Forelimb muscle (tissue), 1 donor: ENCODE measurements at regions not wholly inside any gene's neighbourhood (a gene's known extent, or its start where the extent isn't known, plus 50 kb on each side); places are given as distances from the start of the nearest gene placed in this dataset.
"Not testable (repeated sequence)": the region's sequence is repeated elsewhere in the genome, so short reads cannot be mapped to it uniquely, and the experiment has no call there.

Experiments
- DNase-seq: peaks from one replicate; pipeline ENCODE4 v3.0.0-alpha.2; 2013; ENCODE audit warnings: low read depth

DNA sequence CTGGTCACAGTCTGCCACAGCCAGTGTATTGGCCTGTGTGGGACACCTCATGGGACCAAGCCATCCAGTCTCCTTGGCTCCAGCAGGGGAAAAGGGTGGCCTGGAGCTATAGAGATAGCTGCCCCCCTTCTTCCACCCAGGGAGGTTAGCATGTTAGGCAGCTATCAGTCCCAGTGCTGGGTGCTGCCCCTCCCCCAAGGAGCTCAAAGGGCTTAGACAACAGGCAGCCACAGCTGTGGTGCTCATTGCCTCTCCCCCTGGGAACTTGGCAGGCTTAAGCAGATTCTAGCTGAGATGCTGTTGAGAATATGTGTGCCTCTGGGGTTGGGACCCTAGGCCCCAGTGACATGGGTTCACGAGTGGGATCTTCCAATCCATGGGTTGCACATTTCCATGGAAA lies 226.0 kb upstream of the PTGER4 start:
- DNase-seq: no peak

DNA sequence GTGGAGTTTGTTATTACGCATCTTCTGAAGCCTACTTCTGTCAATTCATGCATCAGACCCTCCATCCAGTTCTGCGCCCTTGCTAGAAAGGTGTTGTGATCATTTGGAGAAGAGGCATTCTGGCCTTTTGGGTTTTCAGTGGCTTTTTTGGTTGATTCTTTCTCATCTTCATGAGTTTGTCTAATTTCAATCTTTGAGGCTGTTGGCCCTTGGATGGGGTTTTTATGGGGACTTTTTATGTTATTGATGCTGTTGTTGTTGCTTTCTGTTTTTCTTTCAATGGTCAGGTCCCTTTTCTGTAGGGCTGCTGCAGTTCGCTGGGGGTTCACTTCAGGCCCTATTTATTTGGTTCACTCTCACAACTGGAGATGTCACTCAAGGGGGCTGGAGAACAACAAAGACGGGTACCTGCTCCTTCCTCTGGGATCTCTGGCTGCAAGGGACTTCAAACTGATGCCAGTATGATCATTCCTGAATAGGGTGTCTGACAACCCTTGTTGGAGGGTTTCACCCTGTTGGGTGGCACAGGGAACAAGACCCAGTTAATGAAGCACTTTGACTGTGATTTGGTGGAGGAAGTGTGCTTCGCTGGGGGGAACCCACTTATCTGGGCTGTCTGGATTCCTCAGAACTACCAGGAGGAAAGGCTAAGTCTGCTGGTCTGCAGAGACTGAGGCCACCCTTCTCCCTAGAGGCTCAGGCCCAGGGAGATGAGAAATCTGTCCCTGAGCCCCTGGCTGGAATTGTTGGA lies 226.7 kb upstream of the PTGER4 start:
- no peak for DNase-seq

DNA sequence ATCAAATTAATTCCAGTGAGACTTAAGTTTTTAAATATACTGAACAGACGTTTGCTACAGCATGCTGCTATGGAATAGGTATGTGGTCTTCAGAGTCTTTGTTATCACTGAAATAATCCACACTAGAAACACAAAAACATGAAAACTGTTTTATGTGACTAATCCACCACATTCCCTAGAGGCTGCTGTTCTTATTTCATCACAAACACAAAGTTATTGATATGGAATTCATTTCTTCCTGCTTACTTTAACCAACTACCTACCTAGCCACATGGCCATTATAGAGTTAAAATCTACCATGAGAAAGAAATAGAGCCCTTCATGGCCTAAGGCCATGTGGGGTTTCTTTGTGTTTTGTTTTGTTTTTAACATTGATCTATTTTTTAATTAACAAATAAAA lies 232.3 kb upstream of the PTGER4 start:
- DNase-seq: no peak

DNA sequence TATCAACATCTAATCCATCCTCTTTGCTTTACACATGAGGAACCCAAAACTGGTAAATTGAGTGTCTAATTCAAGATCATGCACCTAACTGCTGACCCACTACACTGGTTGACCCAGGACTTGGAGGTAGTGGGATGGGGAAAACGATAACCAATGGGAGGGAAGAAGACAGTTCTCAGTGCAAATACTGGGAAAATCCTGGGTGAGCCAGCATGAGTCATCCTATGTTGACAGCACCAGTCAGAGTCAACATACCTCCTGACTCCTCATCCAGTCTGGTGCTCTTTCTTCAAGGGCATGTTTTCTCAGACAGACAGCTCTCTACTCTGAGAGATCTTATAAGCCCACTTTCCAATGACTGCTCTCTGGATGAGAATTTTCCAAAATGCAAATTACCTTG lies 232.8 kb upstream of the PTGER4 start:
- DNase-seq: no peak

DNA sequence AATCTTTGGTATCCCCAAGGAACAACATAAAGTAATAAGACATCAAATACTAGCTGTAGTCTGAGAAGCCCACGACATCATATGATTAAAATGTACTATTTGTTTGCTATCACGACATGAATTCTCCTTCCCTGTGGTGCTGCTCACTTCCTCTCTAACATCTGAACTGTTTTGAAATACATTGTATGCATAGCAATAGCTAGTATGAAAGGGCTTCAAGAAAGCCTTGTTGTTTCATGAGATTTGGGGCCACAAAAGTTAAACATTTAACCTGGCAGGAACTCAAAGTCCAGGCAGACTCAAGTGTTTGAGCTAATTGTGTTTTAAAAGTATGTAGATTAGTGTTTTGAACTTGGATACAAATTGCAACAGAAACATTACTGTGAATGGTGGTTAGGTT lies 237.4 kb upstream of the PTGER4 start:
- DNase-seq: no peak

DNA sequence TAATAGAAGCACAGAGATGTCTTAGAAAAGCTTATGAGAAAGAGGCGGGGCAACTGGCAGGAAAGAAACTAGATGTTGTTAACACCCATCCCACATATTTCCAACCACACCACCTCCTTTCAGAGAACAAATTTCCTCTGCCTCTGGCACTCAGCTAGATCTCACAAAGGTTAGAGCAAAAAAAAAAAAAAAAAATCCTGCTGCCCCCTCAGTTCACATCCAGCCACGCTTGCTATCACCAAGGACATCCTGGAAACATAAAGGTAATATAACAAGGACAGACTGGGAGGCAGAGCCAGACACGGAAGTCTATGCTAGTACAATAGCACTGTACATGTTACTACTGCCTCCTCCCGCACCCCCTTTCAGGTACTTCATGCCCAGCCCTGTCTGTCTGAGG lies 238.0 kb upstream of the PTGER4 start:
- DNase-seq: no peak

DNA sequence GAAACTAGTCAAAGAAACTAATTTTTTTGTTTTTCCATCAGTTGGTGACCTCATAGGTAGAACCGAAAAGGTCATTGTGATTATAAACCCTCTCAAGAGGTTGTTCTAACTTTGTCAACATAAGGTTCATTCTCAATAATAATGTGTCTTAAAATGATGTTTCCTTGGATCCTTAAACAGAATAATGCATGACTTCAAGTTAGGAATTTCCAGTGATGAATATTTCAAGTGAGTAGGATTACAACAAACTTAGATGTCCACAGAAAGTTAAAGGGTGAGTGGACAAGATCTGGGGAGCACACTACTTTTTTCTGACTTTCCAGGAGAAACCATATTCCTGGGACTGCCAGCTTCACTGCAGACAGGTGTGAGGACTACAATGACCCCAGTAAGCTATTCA lies 239.0 kb upstream of the PTGER4 start:
- DNase-seq: no peak

DNA sequence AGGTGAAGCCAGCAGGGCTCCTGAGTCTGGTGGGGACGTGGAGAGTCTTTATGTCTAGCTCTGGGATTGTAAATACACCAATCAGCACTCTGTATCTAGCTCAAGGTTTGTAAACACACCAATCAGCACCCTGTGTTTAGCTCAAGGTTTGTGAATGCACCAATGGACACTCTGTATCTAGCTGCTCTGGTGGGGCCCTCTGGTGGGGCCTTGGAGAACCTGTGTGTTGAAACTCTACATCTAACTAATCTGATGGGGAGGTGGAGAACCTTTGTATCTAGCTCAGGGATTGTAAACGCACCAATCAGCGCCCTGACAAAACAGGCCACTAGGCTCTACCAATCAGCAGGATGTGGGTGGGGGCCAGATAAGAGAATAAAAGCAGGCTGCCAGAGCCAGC lies 240.6 kb upstream of the PTGER4 start:
- not testable (repeated sequence) for DNase-seq

DNA sequence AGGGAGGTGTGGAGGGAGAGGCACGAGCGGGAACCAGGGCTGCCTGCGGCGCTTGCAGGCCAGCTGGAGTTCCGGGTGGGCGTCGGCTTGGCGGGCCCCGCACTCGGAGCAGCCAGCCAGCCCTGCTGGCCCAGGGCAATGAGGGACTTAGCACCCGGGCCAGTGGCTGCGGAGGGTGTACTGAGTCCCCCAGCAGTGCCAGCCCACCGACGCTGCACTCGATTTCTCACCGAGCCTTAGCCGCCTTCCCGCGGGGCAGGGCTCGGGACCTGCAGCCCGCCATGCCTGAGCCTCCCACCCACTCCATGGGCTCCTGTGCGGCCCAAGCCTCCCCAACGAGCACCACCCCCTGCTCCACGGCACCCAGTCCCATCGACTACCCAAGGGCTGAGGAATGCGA lies 241.1 kb upstream of the PTGER4 start:
- not testable (repeated sequence) for DNase-seq

DNA sequence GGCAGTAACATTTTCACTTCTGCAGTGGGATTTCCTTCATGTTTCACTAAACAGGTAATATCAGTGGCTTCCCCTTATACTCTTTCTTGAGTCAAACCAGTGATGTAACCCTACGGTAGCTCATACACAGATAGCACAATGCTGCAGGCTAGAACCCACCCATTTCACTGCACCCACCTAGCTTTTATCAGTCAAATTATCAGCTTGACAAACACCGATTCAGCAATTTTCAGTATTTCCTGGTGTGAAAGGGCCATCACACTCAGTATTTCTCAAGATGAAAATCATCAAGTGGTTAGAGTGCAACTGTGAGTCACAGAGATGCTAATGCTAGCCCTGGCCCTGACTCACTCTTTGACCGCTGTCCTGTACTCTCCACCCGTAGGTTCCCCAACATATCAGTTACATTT lies 242.3 kb upstream of the PTGER4 start:
- DNase-seq: no peak

DNA sequence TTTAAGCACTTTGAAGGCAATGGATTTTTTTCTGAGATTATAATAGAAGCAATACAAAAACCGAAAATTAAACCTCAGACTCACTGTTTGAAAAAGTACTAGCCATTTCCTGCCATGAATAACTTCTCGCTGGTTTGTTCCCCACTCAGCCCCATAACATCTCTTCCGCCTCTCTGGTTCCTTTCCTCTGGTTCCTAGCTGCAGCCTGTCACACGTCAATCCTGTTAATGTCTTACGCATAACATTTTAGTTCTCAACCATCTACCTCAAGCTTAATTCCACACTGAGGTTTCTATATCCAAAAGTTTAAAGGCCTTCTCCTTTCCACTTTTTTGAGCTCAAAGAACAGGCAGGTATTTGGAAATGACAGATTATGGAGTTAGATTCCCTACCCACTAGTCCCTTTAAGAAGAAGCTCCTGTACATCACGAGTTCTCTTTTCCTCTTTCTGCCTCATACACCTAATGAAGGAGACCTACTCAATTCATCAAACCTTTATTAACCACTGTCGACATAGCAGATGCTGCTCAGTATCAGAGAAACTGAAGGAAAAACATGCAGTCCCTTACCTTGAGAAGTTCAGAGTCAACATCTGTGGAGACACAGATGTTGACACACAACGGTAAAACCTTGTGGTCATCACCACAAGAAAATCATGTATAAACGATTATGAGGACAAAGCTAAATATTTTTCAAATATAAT lies 243.0 kb upstream of the PTGER4 start:
- DNase-seq: no peak

DNA sequence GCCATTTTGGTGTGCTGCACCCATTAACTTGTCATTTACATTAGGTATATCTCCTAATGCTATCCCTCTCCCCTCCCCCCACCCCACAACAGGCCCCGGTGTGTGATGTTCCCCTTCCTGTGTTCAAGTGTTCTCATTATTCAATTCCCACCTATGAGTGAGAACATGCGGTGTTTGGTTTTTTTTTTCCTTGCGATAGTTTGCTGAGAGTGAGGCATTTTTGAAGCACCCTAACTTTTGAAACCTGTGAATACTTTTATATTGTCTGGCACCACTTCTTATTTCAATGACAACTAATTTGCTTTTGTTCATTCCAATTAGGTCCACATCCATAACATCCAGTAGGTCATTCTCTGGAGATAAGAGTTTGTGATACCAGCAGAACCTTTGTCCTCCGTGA lies 244.0 kb upstream of the PTGER4 start:
- DNase-seq: not testable (repeated sequence)

DNA sequence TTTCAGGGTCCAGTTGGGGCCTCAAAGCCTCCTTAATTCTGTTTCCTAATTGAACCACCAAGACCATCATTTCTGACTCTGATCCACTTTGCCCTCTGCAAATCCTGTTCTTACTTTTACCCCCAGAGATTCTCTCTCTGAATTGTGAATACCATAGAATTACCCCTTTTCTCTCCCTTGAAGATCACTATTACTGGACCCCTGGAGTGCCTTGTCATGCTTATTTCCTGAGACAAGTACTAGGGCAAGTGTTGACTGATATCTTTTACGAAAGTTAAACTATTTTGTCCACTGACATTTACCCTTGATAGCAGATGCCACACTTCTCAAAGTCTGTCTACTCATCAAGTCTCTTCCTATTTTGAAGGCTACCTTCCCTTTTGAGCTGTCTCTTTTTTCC lies 246.9 kb upstream of the PTGER4 start:
- no peak for DNase-seq

DNA sequence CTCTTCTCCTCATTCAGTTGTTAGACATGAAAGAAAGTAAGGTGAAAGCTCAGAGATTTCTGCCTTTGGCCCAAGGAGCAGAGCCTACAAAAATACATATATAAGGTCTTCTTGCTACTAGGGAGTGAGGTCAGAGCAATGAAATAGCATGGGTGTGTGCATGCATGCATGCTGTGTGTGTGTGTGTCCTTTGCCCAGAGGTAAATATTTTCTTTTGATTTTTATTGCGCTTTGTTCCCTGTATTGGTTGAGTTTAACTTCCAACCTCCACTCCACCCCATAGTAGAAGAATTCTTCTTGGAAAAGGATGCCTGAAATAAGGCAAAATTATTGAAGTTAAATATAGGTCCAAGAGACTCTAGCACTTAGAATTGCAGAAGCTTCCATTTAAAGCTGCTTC lies 248.0 kb upstream of the PTGER4 start:
- DNase-seq: no peak

DNA sequence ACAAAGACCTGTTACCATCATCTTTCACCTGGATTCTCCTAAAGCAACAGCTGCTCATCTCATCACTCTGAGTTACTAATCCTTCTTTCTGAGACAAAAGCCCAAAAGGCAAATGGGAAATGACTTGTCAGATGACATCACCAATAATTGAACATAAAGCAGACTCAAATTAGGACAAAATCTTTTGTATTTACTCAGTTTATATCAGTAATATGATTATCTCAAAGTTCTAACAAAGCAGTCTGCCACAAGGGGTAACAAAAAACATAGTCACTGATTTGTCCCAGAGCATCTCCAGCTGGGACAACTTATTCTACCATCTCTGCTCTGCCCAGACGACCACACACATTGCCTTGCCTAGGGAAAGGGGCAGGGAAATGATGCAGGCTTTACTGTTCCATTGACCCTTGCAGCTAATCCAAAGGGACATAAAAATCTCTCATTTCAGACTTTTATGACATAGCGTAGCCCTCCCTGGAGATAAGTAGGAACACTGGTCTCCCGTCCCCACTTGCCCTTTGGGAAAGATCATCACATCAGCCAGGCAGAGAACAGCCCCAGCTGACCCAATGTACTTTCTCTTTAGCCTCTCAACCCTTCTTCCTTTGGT lies 249.5 kb upstream of the PTGER4 start:
- no peak for DNase-seq

DNA sequence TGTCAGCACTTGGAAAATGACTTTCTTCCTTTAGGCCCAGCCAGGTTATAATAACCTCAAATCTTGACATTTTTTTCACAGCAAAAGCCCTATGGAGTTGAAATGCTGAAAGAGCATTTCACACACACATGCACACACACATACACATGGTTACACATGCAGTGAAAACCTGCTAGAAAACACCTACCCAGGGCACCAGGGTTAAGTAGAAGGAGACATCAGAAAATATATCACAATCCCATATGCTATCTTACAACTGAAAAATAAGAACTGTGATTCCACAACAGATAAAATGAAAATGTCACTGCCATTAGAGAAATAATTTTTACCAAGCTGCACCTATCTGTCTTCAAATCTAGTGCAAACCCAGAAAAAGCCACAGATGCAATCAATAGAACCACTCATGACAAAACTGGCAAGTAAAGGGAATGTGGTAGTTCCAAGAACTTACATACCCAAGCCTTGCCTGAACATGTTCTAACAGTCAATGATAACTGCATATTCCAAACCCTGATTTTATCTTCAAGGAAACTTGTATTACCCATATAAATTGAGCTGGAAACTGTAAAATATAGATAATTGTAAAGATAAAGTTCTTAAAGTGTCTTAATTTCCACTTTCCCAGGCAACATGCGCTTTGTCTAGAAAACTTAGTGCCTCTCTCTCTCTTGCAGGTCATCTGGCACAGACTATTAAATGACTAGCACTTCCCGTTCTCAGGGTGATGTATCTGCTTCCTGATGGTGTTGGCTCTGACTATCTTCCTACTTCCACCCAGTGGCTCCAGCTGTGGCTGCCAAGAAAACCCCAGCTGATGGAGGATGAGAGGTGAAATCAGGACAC lies 250.2 kb upstream of the PTGER4 start:
- no peak for DNase-seq

DNA sequence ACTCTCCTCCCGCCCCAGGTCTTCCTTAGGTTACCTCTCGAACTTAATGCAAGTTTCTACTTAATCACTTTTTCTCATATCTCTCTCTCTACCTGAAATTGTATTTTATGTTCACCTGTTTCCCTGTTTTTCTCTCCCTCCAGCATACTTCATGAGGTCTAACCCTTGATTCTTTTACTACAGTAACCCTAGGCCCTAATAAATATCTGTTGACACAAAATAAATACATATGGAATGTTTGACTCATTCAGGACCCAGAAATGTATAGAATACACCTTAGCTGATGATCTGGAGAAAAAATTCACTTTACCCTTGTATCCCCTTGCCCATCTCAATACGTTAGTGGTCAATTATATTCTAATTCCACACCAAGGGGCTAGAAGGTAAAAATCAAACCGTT lies 250.9 kb upstream of the PTGER4 start:
- DNase-seq: no peak

DNA sequence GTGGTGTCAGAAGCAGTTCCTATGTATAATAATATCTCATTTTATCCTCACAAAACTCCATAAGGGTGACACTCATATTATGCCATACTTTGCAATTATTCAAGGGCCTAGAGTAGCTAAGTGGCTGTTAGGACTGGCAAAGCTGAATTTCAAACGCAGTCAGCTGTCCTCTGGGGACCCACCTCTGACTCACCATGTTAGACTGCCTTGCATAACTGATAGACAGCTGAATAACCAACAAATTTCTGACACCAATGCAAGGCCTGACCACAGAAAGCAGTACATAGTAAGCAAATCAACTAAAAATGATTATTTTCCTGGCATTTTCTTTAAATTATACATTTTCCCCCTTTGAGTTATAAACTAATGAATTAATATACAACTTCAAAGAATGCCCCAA lies 251.6 kb upstream of the PTGER4 start:
- DNase-seq: no peak

DNA sequence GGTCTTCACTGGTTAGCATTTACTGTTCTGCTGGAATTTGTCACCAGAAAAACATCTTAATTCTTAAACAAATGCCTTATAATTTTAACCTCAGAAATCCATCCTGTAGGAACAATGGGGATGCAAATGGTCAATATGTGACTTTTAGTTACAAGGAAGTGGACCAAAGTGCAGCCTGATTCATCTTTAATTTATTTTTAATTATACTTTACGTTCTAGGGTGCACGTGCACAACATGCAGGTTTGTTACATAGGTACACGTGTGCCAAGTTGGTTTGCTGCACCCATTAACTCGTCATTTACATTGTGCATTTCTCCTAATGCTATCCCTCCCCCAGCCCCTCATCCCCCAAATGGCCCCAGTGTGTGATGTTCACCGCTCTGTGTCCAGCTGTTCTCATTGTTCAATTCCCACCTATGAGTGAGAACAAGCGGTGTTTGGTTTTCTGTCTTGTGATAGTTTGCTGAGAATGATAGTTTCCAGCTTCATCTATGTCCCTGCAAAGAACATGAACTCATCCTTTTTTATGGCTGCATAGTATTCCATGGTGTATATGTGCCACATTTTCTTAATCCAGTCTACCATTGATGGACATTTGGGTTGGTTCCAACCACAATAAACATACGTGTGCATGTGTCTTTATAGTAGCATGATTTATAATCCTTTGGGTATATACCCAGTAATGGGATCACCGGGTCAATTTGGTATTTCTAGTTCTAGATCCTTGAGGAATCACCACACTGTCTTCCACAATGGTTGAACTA lies 262.5 kb upstream of the PTGER4 start:
- not testable (repeated sequence) for DNase-seq

DNA sequence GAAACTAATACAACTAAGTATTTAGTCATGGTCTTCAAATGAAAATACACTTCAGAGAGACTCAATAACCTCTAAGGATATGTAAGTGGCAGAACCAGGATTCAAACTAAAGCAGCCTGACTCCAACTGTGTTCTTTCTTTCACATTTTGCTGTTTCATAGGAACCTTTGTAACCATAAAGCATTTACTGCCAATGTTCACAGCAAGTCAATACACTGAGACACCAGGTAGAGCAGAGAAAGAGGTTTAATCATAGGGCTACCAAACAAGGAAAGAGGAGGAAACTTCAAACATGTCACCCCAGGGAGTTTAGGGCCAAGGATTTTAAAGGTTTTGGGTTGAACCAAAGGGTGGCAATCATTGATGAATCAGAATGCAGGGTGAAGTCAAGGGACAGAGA lies 263.1 kb upstream of the PTGER4 start:
- no peak for DNase-seq

DNA sequence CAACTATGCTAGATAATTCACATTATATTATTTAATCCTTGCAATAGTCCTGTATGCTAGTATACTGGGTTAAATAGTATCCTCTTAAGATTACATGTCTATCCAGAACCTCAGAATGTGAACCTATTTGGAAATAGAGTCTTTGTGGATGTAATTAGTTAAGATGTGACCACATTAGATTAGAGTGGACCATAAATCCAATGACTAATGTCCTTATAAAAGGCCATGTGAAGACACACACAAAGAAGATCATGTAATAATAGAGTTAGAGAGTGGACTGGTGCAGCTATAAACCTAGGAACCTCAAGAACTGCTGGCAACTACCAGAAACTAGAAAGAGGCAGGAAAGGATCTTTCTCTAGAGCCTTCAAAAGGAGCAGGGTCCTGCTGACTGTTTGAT lies 263.6 kb upstream of the PTGER4 start:
- DNase-seq: no peak

DNA sequence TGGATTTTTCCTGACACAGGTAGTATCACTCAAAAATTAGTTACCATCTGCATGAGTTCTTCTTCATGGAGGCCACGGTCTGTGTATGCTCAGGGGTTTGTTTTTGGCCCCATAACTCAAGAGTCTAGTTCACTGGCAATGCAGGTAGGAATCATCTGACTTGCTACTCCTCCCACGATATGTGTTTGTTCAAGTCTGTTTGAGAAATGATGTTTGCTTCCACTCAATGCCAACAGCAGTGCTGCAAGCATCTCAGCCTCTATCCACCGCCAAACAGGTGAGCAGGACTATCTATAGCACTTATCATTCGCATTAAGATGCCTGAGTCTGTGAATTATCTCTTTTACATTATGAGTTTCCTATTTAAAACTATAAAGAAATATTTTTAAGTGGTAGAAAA lies 264.8 kb upstream of the PTGER4 start:
- no peak for DNase-seq
